Upper lobe of left lung (tissue), 4 donors: ENCODE measurements at regions not wholly inside any gene's neighbourhood (a gene's known extent, or its start where the extent isn't known, plus 50 kb on each side); places are given as distances from the start of the nearest gene placed in this dataset.

ENCODE experiments used
- CTCF ChIP-seq, 6 experiments: fragments of 450-650 bp in 4 of 6; fragments of 200-600 bp in 2 of 6; sonication (generic) in 2 of 6; IDR thresholded peaks; one replicate each; pipeline ENCODE4 v1.5.1; 2016 to 2019; ENCODE audit warnings: antibody characterized with exemption in 6 of 6
- POLR2AphosphoS5 ChIP-seq, 2 donors: sonication (generic); formaldehyde crosslinking; IDR thresholded peaks; one replicate each; pipeline ENCODE4 v1.5.1; 2017; ENCODE audit warnings: antibody characterized with exemption in 2 of 2

- no peak for TF ChIP-seq CTCF (IDR thresholded peaks at IDR 0.05)
- TF ChIP-seq POLR2AphosphoS5 (IDR thresholded peaks at IDR 0.05), result peak in 1 of 2 donors; percentile 1
Measured at GRCh38 chr10:30538086-30538485, 91.5 kb downstream of the LYZL2 start.
